ENCODE measurements at regions not wholly inside any gene's neighbourhood (a gene's known extent, or its start where the extent isn't known, plus 50 kb on each side); places are given as distances from the start of the nearest gene placed in this dataset.

- H3K79me2 ChIP-seq (ENCODE audit: insufficient read depth): no peaks in the 10 kb centered on the region
- no peak for DNase-seq
- CTCF ChIA-PET: no interaction called here
- H3K4me1 ChIP-seq (ENCODE audit: control insufficient read depth in 1 of 2, insufficient read depth in 2 of 2, low read depth in 1 of 2, low read length in 1 of 2): no peaks in the 10 kb centered on the region; a peak in 1 of 4 replicates
- H3K36me3 ChIP-seq (replicated peaks in 1 of 2; ENCODE audit: control insufficient read depth in 1 of 2, insufficient read depth in 2 of 2, low read length in 1 of 2): no peaks in the 10 kb centered on the region
- H3K9me2 ChIP-seq: no peaks in the 10 kb centered on the region
- H3K9me3 ChIP-seq: no peaks in the 10 kb centered on the region
- no peak for TF ChIP-seq YY1 (IDR thresholded peaks at IDR 0.05; ENCODE audit: low read depth)
- POLR2A ChIA-PET: no interaction called here
- no peaks in the 10 kb centered on the region for H3K27me3 ChIP-seq (ENCODE audit: insufficient read depth)
- H3K9ac ChIP-seq: no peak overlapping the region
- no peak overlapping the region for H3K27ac ChIP-seq (ENCODE audit: low read depth in 2 of 2, low read length in 1 of 2)
- H4K20me1 ChIP-seq (ENCODE audit: insufficient read depth): no peaks in the 10 kb centered on the region
- H3K4me2 ChIP-seq: no peak overlapping the region
- WGBS (ENCODE audit: low lambda C conversion rate): 80% methylated on average over 1 of the region's 1 CpG
- no peak overlapping the region for H3K4me3 ChIP-seq (ENCODE audit: low read depth in 2 of 2, low read length in 1 of 2)
- H2AFZ ChIP-seq (ENCODE audit: low read depth): no peak overlapping the region
- no peaks in the 10 kb centered on the region for H3F3A ChIP-seq (replicated peaks; ENCODE audit: insufficient read depth)
Measured at GRCh38 chr5:68012429-68012828, 203.1 kb upstream of the PIK3R1 start.

GRCh38 chr5:68011801-68012200 lies 203.8 kb upstream of the PIK3R1 start:
- Histone ChIP-seq H3K79me2 (ENCODE audit: insufficient read depth) (no peaks in the 10 kb centered on the region), H4K20me1 (ENCODE audit: insufficient read depth) (no peaks in the 10 kb centered on the region), H3K9me2 (no peaks in the 10 kb centered on the region), H3K4me2 (no peak overlapping the region), H3K27me3 (ENCODE audit: insufficient read depth) (no peaks in the 10 kb centered on the region), H3K4me1 (ENCODE audit: control insufficient read depth in 1 of 2, insufficient read depth in 2 of 2, low read depth in 1 of 2, low read length in 1 of 2) (no peaks in the 10 kb centered on the region; a peak in 1 of 4 replicates), H3K9ac (no peak overlapping the region), H3F3A (replicated peaks; ENCODE audit: insufficient read depth) (no peaks in the 10 kb centered on the region), H3K27ac (ENCODE audit: low read depth in 2 of 2, low read length in 1 of 2) (no peak overlapping the region), H2AFZ (ENCODE audit: low read depth) (no peak overlapping the region), H3K4me3 (ENCODE audit: low read depth in 2 of 2, low read length in 1 of 2) (no peak overlapping the region), H3K36me3 (replicated peaks in 1 of 2; ENCODE audit: control insufficient read depth in 1 of 2, insufficient read depth in 2 of 2, low read length in 1 of 2) (no peaks in the 10 kb centered on the region), H3K9me3 (no peaks in the 10 kb centered on the region)
- ChIA-PET CTCF (no interaction called here), POLR2A (no interaction called here)
- TF ChIP-seq JUND (IDR thresholded peaks at IDR 0.05): no peak
- TF ChIP-seq RCOR1 (IDR thresholded peaks at IDR 0.05; ENCODE audit: low read length): no peak
- TF ChIP-seq POLR2AphosphoS5 (IDR thresholded peaks at IDR 0.05; ENCODE audit: low read depth, low read length): no peak
- no peak for TF ChIP-seq EP300 (IDR thresholded peaks at IDR 0.05; ENCODE audit: borderline replicate concordance in 1 of 2, low read depth in 1 of 2, low read length in 1 of 2)
- TF ChIP-seq MEF2A (IDR thresholded peaks at IDR 0.05; ENCODE audit: borderline replicate concordance, low read depth): no peak
- TF ChIP-seq ELF1 (IDR thresholded peaks at IDR 0.05): no peak
- no peak for TF ChIP-seq REST (IDR thresholded peaks at IDR 0.05; ENCODE audit: low read depth, low read length)
- no peak for TF ChIP-seq MAX (IDR thresholded peaks at IDR 0.05; ENCODE audit: low read depth)
- TF ChIP-seq TEAD4 (IDR thresholded peaks at IDR 0.05; ENCODE audit: borderline replicate concordance, insufficient read depth): no peak
- no peak for TF ChIP-seq CTCF (IDR thresholded peaks at IDR 0.05)
- no peak for TF ChIP-seq GABPA (IDR thresholded peaks at IDR 0.05; ENCODE audit: low read depth)
- TF ChIP-seq RFX5 (IDR thresholded peaks at IDR 0.05; ENCODE audit: low read length): no peak
- no peak for DNase-seq
